GM12878 (cell line): ENCODE measurements at regions not wholly inside any gene's neighbourhood (a gene's known extent, or its start where the extent isn't known, plus 50 kb on each side); places are given as distances from the start of the nearest gene placed in this dataset.

Experiments
- ATAC-seq: fragments of 200-7000 bp; cut with Tn5 transposase; 3 replicates; pipeline ENCODE4 v1.9.1; 2020; ENCODE audit warnings: mild to moderate bottlenecking, moderate library complexity
- BruUV-seq: library from RNA; stranded (reverse); fragments of 400-500 nt; replicated peaks from 2 replicates; lab custom pipeline; 2021; lab: Mats Ljungman, UMichigan
- CTCF ChIA-PET: fragments of 300-600 bp; sonication (Branson Sonifier 250); formaldehyde crosslinking; extraction: SDS; loops from one replicate; lab custom pipeline; 2021; ENCODE audit warnings: inconsistent platforms; lab: Yijun Ruan, JAX
- POLR2A ChIA-PET: fragments of 350-600 bp; formaldehyde crosslinking; extraction: SDS; loops from one replicate; lab custom pipeline; 2021; ENCODE audit warnings: inconsistent platforms; lab: Charles Lee
- RAD21 ChIA-PET: fragments of 300-600 bp; sonication (Branson Sonifier 250); formaldehyde crosslinking; loops from one replicate; lab custom pipeline; 2023; ENCODE audit warnings: antibody characterized with exemption; ENCODE audit not compliant: unreplicated experiment; lab: Charles Lee
- SMC1A ChIA-PET: fragments of 300-600 bp; sonication (Branson Sonifier 250); formaldehyde crosslinking; loops from one replicate; lab custom pipeline; 2023; ENCODE audit not compliant: unreplicated experiment, uncharacterized antibody; lab: Charles Lee
- DNase-seq: peaks from one replicate; pipeline ENCODE4 v3.0.0-alpha.2; 2011; ENCODE audit warnings: low read depth, low spot score
- FAIRE-seq: peaks from 3 replicates; lab custom pipeline; 2011; peaks lifted over from hg19 to GRCh38; lab: Jason Lieb, UNC
- H2AFZ ChIP-seq: 2 replicates; pipeline ENCODE4 v1.6.0; 2011; ENCODE audit warnings: low read depth, low read length, control low read depth; ENCODE audit not compliant: control insufficient read depth
- H3K27ac ChIP-seq: 2 replicates; pipeline ENCODE4 v1.5.1; 2011; ENCODE audit warnings: control low read depth; ENCODE audit not compliant: control insufficient read depth, insufficient read depth
- H3K27me3 ChIP-seq, 2 experiments: replicated peaks in 1 of 2; 2 replicates each; pipeline versions ENCODE4 v1.6.0 to v1.6.1; 2011; ENCODE audit warnings: low read length in 1 of 2; ENCODE audit not compliant: control insufficient read depth in 2 of 2, insufficient read depth in 2 of 2
- H3K36me3 ChIP-seq, 2 experiments: 2 replicates each; pipeline ENCODE4 v1.5.1; 2011; ENCODE audit warnings: low read length in 1 of 2; ENCODE audit not compliant: control insufficient read depth in 2 of 2, insufficient read depth in 2 of 2
- H3K4me1 ChIP-seq: 2 replicates; pipeline ENCODE4 v1.6.1; 2011; ENCODE audit warnings: mild to moderate bottlenecking, low read length, moderate library complexity, mixed read lengths; ENCODE audit not compliant: control insufficient read depth, insufficient read depth
- H3K4me2 ChIP-seq: 2 replicates; pipeline ENCODE4 v1.6.0; 2011; ENCODE audit warnings: control low read depth; ENCODE audit not compliant: control insufficient read depth, insufficient read depth
- H3K4me3 ChIP-seq: fragments of 200-600 bp; sonication (generic); 2 replicates; pipeline ENCODE4 v1.5.1; 2016
- H3K79me2 ChIP-seq: 2 replicates; pipeline ENCODE4 v1.6.0; 2011; ENCODE audit warnings: low read length; ENCODE audit not compliant: control insufficient read depth, insufficient read depth
- H3K9ac ChIP-seq: 2 replicates; pipeline ENCODE4 v1.8.0; 2011; ENCODE audit warnings: low read length, control low read depth, mixed read lengths; ENCODE audit not compliant: control insufficient read depth, insufficient read depth
- H3K9me3 ChIP-seq: replicated peaks from 3 replicates; pipeline ENCODE4 v1.5.1; 2011; ENCODE audit warnings: mild to moderate bottlenecking, low read length; ENCODE audit not compliant: control insufficient read depth, insufficient read depth
- H4K20me1 ChIP-seq: 2 replicates; pipeline ENCODE4 v1.6.0; 2011; ENCODE audit not compliant: control insufficient read depth, insufficient read depth
- ATF3 ChIP-seq: IDR thresholded peaks from 2 replicates; pipeline ENCODE4 v1.6.1; 2011; ENCODE audit warnings: low read depth, mild to moderate bottlenecking, low read length, moderate library complexity, borderline replicate concordance; ENCODE audit errors: extremely low read depth
- BHLHE40 ChIP-seq, 2 experiments: fragments of 450-650 bp in 1 of 2; IDR thresholded peaks; 2 replicates each; pipeline ENCODE4 v1.6.1; 2011 to 2017; ENCODE audit warnings: low read depth in 2 of 2, borderline replicate concordance in 1 of 2, improper control_type of control experiment in 1 of 2, low read length in 1 of 2, mild to moderate bottlenecking in 1 of 2
- CBX3 ChIP-seq: fragments of 200-600 bp; sonication (generic); IDR thresholded peaks from 2 replicates; pipeline ENCODE4 v1.6.1; 2016; ENCODE audit warnings: low read depth, borderline replicate concordance
- EGR1 ChIP-seq, 2 experiments: IDR thresholded peaks; 1 replicate in 1 of 2; 2 replicates in 1 of 2; pipeline ENCODE4 v1.6.1; 2011 to 2012; ENCODE audit warnings: low read depth in 2 of 2, low read length in 2 of 2, borderline replicate concordance in 1 of 2, mild to moderate bottlenecking in 1 of 2, moderate library complexity in 1 of 2
- MEF2B ChIP-seq: fragments of 450-650 bp; IDR thresholded peaks from 2 replicates; pipeline ENCODE4 v1.6.1; 2018; ENCODE audit warnings: mild to moderate bottlenecking, moderate library complexity; ENCODE audit not compliant: partially characterized antibody, poor library complexity, severe bottlenecking
- PKNOX1 ChIP-seq: fragments of 450-650 bp; IDR thresholded peaks from 2 replicates; pipeline ENCODE4 v1.6.1; 2016; ENCODE audit warnings: mild to moderate bottlenecking
- SIN3A ChIP-seq: IDR thresholded peaks from 2 replicates; pipeline ENCODE4 v1.6.1; 2012; ENCODE audit warnings: low read depth, low read length, improper control_type of control experiment
- ZNF384 ChIP-seq: IDR thresholded peaks from 2 replicates; pipeline ENCODE4 v1.6.1; 2012; ENCODE audit warnings: low read depth, mild to moderate bottlenecking, low read length, improper control_type of control experiment, borderline replicate concordance
- WGBS: methylation state at CpG from one replicate; pipeline ENCODE4 v1.1.6; 2016; ENCODE audit warnings: low lambda C conversion rate; ENCODE audit not compliant: insufficient replicate concordance, insufficient coverage; ENCODE audit errors: missing lambda C conversion rate; 5-methylcytosine and 5-hydroxymethylcytosine counted together
- in situ Hi-C: fragments of 300-500 bp; cut with MboI; formaldehyde crosslinking; loops from 9 replicates; pipeline ENCODE4 v1.14.3; 2018; ENCODE audit warnings: mixed read lengths
- intact Hi-C: fragments of 100-400 bp; cut with micrococcal nuclease; formaldehyde crosslinking; loops from one replicate; pipeline ENCODE4 v1.14.2; 2022; ENCODE audit not compliant: unreplicated experiment

- POLR2A ChIA-PET, result no interaction called here
- H3K9ac ChIP-seq, result no peak overlapping the region
- in situ Hi-C loops (no loop called here), intact Hi-C loops (no loop called here)
- SMC1A ChIA-PET, result interaction anchor here (0.9 to 1.4 kb wide), 2 partner anchors 8 to 10 kb away, joined by 3 to 4 read pairs; no protein-coding TSS in a partner anchor
- no peaks in the 10 kb centered on the region for H4K20me1 ChIP-seq
- H3K4me2 ChIP-seq, result no peak overlapping the region
- no peak overlapping the region for H3K4me3 ChIP-seq
- no peaks in the 10 kb centered on the region; the same call in 2 of the 3 replicates for H3K9me3 ChIP-seq
- H3K79me2 ChIP-seq, result no peaks in the 10 kb centered on the region
- no peak overlapping the region for H3K27ac ChIP-seq
- WGBS, result 36% methylated on average over 1 of the region's 1 CpG
- TF ChIP-seq BHLHE40 (IDR thresholded peaks at IDR 0.05; ENCODE audit: borderline replicate concordance in 1 of 2, low read depth in 2 of 2, low read length in 1 of 2) (no peak), ATF3 (no peak), ZNF384 (no peak), MEF2B (no peak), PKNOX1 (no peak), SIN3A (no peak), EGR1 (IDR thresholded peaks at IDR 0.05; ENCODE audit: borderline replicate concordance in 1 of 2, low read depth in 2 of 2, low read length in 2 of 2) (no peak), CBX3 (no peak)
- TF ChIP-seq, all 136 proteins: peak for 0
- ATAC-seq (no peak), DNase-seq (no peak), FAIRE-seq (no peak)
- no TSS peak for BruUV-seq
- Histone ChIP-seq H3K27me3 (no peaks in the 10 kb centered on the region), H3K4me1 (no peaks in the 10 kb centered on the region), H2AFZ (no peak overlapping the region), H3K36me3 (no peaks in the 10 kb centered on the region)
- ChIA-PET RAD21 (no interaction called here), CTCF (no interaction called here)
Measured at GRCh38 chr9:85167146-85167545, 497.6 kb downstream of the NTRK2 start.
